Sigmoid colon (tissue), 4 donors: ENCODE measurements at regions not wholly inside any gene's neighbourhood (a gene's known extent, or its start where the extent isn't known, plus 50 kb on each side); places are given as distances from the start of the nearest gene placed in this dataset.

Experiments used
- CTCF ChIP-seq, 4 experiments: fragments of 450-650 bp in 3 of 4; fragments of 200-600 bp in 1 of 4; IDR thresholded peaks; one replicate each; pipeline ENCODE4 v1.5.1; 2016 to 2019; ENCODE audit warnings: antibody characterized with exemption in 4 of 4, mild to moderate bottlenecking in 3 of 4, moderate library complexity in 2 of 4
- EP300 ChIP-seq, 4 donors: sonication (generic); formaldehyde crosslinking; IDR thresholded peaks; one replicate each; pipeline ENCODE4 v1.6.1; 2017; ENCODE audit warnings: antibody characterized with exemption in 4 of 4
- POLR2A ChIP-seq, 2 donors: fragments of 450-650 bp; IDR thresholded peaks; one replicate each; pipeline ENCODE4 v1.6.1; 2016; ENCODE audit warnings: antibody characterized with exemption in 2 of 2, mild to moderate bottlenecking in 2 of 2, moderate library complexity in 2 of 2
- POLR2AphosphoS5 ChIP-seq, 4 donors: sonication (generic); formaldehyde crosslinking; IDR thresholded peaks; one replicate each; pipeline ENCODE4 v1.6.1; 2017; ENCODE audit warnings: antibody characterized with exemption in 4 of 4

GRCh38 chr6:10303608-10304506 lies 111.0 kb downstream of the TFAP2A start:
- no peak for TF ChIP-seq CTCF (IDR thresholded peaks at IDR 0.05)
- no peak for TF ChIP-seq POLR2A (IDR thresholded peaks at IDR 0.05)
- TF ChIP-seq POLR2AphosphoS5 (IDR thresholded peaks at IDR 0.05), result no peak
- no peak for TF ChIP-seq EP300 (IDR thresholded peaks at IDR 0.05)
